ENCODE measurements at regions not wholly inside any gene's neighbourhood (a gene's known extent, or its start where the extent isn't known, plus 50 kb on each side); places are given as distances from the start of the nearest gene placed in this dataset.

DNA sequence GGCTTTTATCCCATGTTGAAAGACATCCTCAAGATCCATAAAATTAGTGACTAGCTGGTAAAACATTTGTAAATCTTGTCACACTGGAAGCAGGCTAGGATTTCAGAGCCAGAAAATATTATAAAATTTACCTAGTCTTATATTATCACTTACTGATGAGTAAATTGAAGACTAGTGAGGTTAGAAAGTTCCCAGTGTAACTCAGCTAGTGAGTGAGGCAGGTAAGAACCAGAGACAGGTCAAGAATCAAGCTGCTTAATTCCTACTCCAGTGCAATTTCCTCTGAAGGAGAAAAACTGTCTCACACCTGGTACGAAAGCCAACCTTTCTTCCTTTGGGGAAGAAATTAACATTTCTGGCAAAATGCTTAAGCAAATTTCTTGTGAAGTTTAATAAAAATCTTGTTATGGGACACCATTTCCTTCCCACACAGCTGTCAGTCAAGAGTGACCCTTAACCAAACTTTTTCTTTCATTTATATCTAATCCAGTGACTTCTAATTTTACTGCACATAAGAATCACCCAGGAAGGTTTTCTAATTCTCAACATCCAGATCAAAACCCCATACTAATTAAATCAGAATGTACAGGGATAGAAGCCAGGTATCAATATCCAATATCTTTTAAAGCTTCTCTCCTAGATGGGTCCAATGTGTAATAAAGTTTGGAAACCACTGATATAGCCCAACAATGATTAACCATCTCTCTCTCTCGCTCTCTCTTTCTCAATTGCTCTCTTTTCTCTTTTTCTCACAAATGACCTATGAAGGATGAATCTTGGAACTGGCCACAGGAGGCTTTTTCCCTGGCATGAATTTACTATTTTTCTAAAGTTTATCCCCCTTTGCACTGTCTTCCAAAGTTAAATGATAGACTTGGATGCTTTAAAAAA is 264.3 kb upstream of the SLC39A10 start:
- Histone ChIP-seq H3K9me3 (no peaks in the 10 kb centered on the region), H3K27ac (no peak overlapping the region), H3K36me3 (no peaks in the 10 kb centered on the region), H3K4me1 (no peaks in the 10 kb centered on the region), H3K4me3 (no peak overlapping the region), H3K27me3 (no peaks in the 10 kb centered on the region)
- TF ChIP-seq POLR2A (IDR thresholded peaks at IDR 0.05), result no peak
- TF ChIP-seq POLR2AphosphoS5 (IDR thresholded peaks at IDR 0.05), result no peak
- TF ChIP-seq, protein P1, sequence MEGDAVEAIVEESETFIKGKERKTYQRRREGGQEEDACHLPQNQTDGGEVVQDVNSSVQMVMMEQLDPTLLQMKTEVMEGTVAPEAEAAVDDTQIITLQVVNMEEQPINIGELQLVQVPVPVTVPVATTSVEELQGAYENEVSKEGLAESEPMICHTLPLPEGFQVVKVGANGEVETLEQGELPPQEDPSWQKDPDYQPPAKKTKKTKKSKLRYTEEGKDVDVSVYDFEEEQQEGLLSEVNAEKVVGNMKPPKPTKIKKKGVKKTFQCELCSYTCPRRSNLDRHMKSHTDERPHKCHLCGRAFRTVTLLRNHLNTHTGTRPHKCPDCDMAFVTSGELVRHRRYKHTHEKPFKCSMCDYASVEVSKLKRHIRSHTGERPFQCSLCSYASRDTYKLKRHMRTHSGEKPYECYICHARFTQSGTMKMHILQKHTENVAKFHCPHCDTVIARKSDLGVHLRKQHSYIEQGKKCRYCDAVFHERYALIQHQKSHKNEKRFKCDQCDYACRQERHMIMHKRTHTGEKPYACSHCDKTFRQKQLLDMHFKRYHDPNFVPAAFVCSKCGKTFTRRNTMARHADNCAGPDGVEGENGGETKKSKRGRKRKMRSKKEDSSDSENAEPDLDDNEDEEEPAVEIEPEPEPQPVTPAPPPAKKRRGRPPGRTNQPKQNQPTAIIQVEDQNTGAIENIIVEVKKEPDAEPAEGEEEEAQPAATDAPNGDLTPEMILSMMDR (IDR thresholded peaks at IDR 0.05), result no peak
- no peak for DNase-seq (ENCODE audit: low spot score in 2 of 2)
- intact Hi-C loops (cut with DNase I; ENCODE audit: low total_unique reads), result no loop called here

DNA sequence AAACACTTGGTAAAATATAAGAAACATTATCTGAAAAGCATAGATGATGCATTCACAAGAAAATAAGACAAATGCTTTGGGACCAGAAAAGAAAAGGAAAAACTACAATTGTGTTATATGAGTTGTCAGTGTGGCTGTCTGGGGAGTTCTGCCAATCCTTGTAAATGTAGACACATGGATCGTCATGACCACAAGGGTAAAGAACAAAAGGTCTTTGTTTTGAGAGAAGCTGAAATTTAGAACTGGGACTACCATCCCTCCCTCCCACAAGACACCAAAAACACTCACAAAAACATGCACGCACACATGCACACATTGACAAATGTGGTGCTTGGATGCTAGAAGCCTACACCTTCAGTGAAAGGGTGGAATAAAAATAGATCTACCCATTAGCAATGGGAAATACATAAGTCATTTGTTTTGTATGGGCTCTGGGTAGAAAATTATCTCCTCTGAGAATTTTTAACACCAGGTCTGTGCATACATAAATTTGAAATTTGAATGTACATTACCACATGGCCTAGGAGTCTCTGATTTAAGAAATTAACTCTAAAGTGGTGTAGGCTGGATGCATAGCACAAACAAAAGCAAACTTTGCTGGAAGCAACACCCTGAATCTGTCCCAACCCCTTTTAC is 266.2 kb upstream of the SLC39A10 start:
- intact Hi-C loops (cut with DNase I; ENCODE audit: low total_unique reads), result no loop called here
- no peaks in the 10 kb centered on the region for H3K9me3 ChIP-seq
- TF ChIP-seq POLR2AphosphoS5 (IDR thresholded peaks at IDR 0.05), result no peak
- TF ChIP-seq, protein P1 (IDR thresholded peaks at IDR 0.05), result no peak
- no peak for TF ChIP-seq POLR2A (IDR thresholded peaks at IDR 0.05)
- no peak overlapping the region for H3K27ac ChIP-seq
- H3K4me1 ChIP-seq, result no peaks in the 10 kb centered on the region
- H3K36me3 ChIP-seq, result no peaks in the 10 kb centered on the region
- no peak overlapping the region for H3K4me3 ChIP-seq
- DNase-seq (ENCODE audit: low spot score in 2 of 2), result no peak
- no peaks in the 10 kb centered on the region for H3K27me3 ChIP-seq

DNA sequence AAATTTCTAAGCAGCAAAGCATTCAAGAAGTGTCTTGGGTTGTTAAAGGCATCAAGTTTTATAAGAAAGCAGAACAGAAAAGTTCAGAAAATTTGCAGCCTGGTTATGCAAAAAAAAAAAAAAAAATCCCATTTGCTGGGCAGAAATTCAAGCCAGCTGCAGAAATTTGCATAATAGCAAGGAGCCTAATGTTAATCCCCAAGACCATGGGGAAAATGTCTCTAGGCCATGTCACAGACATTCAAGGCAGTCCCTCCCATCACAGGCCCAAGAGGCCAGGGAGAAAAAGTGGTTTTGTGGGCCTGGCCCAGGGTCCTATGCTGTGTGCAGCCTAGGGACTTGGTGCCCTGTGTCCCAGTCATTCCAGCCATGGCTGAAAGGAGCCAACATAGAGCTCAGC is 269.0 kb upstream of the SLC39A10 start:
- H3K4me1 ChIP-seq, result no peaks in the 10 kb centered on the region
- H3K36me3 ChIP-seq, result no peaks in the 10 kb centered on the region
- intact Hi-C loops (cut with DNase I; ENCODE audit: low total_unique reads), result no loop called here
- no peak overlapping the region for H3K27ac ChIP-seq
- H3K27me3 ChIP-seq, result no peaks in the 10 kb centered on the region
- TF ChIP-seq POLR2A (IDR thresholded peaks at IDR 0.05) (no peak), POLR2AphosphoS5 (IDR thresholded peaks at IDR 0.05) (no peak)
- TF ChIP-seq, protein P1 (IDR thresholded peaks at IDR 0.05), result no peak
- H3K4me3 ChIP-seq, result no peak overlapping the region
- H3K9me3 ChIP-seq, result no peaks in the 10 kb centered on the region
- no peak for DNase-seq (ENCODE audit: low spot score in 2 of 2)

DNA sequence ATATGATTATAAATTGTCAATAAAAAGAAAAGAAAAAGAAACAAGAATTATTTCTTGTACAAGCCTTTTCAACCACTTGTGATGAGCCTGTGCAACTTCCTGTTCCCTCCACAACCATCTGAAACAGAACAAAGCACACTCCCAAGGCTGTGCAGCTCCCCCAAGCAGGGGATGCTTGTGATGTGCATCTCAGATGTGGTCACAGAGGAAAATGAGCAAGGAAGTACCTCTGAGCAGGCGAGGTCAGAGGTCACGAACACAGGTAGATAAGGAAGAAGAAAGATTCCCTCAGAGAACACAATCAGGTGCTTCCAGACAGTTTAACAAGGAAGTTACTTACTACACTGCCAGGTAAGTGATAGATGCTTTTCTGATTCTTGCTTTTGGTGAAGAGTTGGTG is 274.8 kb upstream of the SLC39A10 start:
- H3K27ac ChIP-seq, result no peak overlapping the region
- no peaks in the 10 kb centered on the region for H3K27me3 ChIP-seq
- intact Hi-C loops (cut with DNase I; ENCODE audit: low total_unique reads), result no loop called here
- no peak for DNase-seq (ENCODE audit: low spot score in 2 of 2)
- no peak for TF ChIP-seq POLR2AphosphoS5 (IDR thresholded peaks at IDR 0.05)
- TF ChIP-seq, protein P1 (IDR thresholded peaks at IDR 0.05), result no peak
- TF ChIP-seq POLR2A (IDR thresholded peaks at IDR 0.05), result no peak
- H3K4me3 ChIP-seq, result no peak overlapping the region
- H3K9me3 ChIP-seq, result no peaks in the 10 kb centered on the region
- no peaks in the 10 kb centered on the region for H3K4me1 ChIP-seq
- H3K36me3 ChIP-seq, result no peaks in the 10 kb centered on the region

All from breast epithelium (tissue), 4 donors.